Smooth muscle cell (in vitro differentiated cells): ENCODE measurements at regions not wholly inside any gene's neighbourhood (a gene's known extent, or its start where the extent isn't known, plus 50 kb on each side); places are given as distances from the start of the nearest gene placed in this dataset.

Source experiments
- DNase-seq: peaks from one replicate; lab custom pipeline; 2025; ENCODE audit not compliant: unreplicated experiment; lab: John Stamatoyannopoulos, UW
- H2AFZ ChIP-seq: fragments of 200-600 bp; sonication (generic); 2 replicates; pipeline ENCODE4 v1.6.0; 2016; ENCODE audit warnings: antibody characterized with exemption, low read depth, mild to moderate bottlenecking
- H3F3A ChIP-seq: fragments of 200-600 bp; sonication (generic); 2 replicates; pipeline ENCODE4 v1.6.0; 2017; ENCODE audit warnings: antibody characterized with exemption, low read depth
- H3K27ac ChIP-seq: fragments of 200-600 bp; sonication (generic); 2 replicates; pipeline ENCODE4 v1.5.1; 2016; ENCODE audit warnings: low read depth, mild to moderate bottlenecking
- H3K27me3 ChIP-seq: fragments of 200-600 bp; sonication (generic); 2 replicates; pipeline ENCODE4 v1.6.1; 2016; ENCODE audit warnings: low read depth, mild to moderate bottlenecking
- H3K36me3 ChIP-seq: fragments of 200-600 bp; sonication (generic); 2 replicates; pipeline ENCODE4 v1.5.1; 2016; ENCODE audit warnings: low read depth
- H3K4me1 ChIP-seq: fragments of 200-600 bp; sonication (generic); 2 replicates; pipeline ENCODE4 v1.5.1; 2016; ENCODE audit warnings: low read depth
- H3K4me2 ChIP-seq: fragments of 200-600 bp; sonication (generic); 2 replicates; pipeline ENCODE4 v1.6.0; 2016; ENCODE audit warnings: mild to moderate bottlenecking
- H3K4me3 ChIP-seq: fragments of 200-600 bp; sonication (generic); 2 replicates; pipeline ENCODE4 v1.5.1; 2016; ENCODE audit warnings: mild to moderate bottlenecking
- H3K79me2 ChIP-seq: fragments of 200-600 bp; sonication (generic); 2 replicates; pipeline ENCODE4 v1.6.0; 2016; ENCODE audit warnings: low read depth, mild to moderate bottlenecking
- H3K9ac ChIP-seq: fragments of 200-600 bp; sonication (generic); 2 replicates; pipeline ENCODE4 v1.6.0; 2016; ENCODE audit warnings: low read depth
- H3K9me3 ChIP-seq: fragments of 200-600 bp; sonication (generic); replicated peaks from 2 replicates; pipeline ENCODE4 v1.5.1; 2016; ENCODE audit warnings: low read depth
- H4K20me1 ChIP-seq: fragments of 200-600 bp; sonication (generic); 2 replicates; pipeline ENCODE4 v1.6.0; 2016; ENCODE audit warnings: low read depth
- WGBS: methylation state at CpG from one replicate; pipeline ENCODE4 v1.1.7; 2016; ENCODE audit warnings: low lambda C conversion rate; 5-methylcytosine and 5-hydroxymethylcytosine counted together
- TF ChIP-seq, protein P1 (sequence below): fragments of 200-600 bp; sonication (generic); IDR thresholded peaks from 2 replicates; pipeline ENCODE4 v1.5.1; 2017; ENCODE audit warnings: borderline replicate concordance, mild to moderate bottlenecking, antibody characterized with exemption; ENCODE audit not compliant: insufficient read depth, poor library complexity, severe bottlenecking

DNA sequence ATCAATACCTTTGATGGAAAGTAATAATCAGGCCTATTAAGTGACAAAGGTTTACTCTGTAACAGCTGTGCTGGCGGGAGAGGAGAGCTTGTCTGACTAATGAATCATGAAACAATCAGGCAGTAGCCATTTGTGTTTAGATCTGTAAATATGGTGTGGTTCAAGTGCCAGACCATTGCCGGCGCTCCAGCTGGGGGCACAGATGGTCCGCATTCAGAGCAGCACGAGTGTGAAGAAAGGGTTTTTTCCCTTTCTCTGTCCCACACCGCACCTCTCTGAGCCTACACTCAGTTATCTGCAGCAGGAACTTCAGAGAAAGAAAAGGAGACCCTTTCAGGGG lies 111.3 kb upstream of the PAQR3 start:
- no peaks in the 10 kb centered on the region for H3K36me3 ChIP-seq
- H3K27me3 ChIP-seq: peaks cover 6% of the 10 kb centered on the region
- DNase-seq: no peak
- no peaks in the 10 kb centered on the region for H3K79me2 ChIP-seq
- no peaks in the 10 kb centered on the region for H4K20me1 ChIP-seq
- H2AFZ ChIP-seq: no peak overlapping the region
- H3K4me1 ChIP-seq: peaks cover 4% of the 10 kb centered on the region
- H3K4me3 ChIP-seq: no peak overlapping the region
- H3K27ac ChIP-seq: no peak overlapping the region
- H3K9me3 ChIP-seq: no peaks in the 10 kb centered on the region
- no peak overlapping the region for H3K4me2 ChIP-seq
- H3K9ac ChIP-seq: no peak overlapping the region
- no peaks in the 10 kb centered on the region for H3F3A ChIP-seq
- TF ChIP-seq, protein P1, sequence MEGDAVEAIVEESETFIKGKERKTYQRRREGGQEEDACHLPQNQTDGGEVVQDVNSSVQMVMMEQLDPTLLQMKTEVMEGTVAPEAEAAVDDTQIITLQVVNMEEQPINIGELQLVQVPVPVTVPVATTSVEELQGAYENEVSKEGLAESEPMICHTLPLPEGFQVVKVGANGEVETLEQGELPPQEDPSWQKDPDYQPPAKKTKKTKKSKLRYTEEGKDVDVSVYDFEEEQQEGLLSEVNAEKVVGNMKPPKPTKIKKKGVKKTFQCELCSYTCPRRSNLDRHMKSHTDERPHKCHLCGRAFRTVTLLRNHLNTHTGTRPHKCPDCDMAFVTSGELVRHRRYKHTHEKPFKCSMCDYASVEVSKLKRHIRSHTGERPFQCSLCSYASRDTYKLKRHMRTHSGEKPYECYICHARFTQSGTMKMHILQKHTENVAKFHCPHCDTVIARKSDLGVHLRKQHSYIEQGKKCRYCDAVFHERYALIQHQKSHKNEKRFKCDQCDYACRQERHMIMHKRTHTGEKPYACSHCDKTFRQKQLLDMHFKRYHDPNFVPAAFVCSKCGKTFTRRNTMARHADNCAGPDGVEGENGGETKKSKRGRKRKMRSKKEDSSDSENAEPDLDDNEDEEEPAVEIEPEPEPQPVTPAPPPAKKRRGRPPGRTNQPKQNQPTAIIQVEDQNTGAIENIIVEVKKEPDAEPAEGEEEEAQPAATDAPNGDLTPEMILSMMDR: no peak
- WGBS: 81% methylated on average over 6 of the region's 6 CpGs

DNA sequence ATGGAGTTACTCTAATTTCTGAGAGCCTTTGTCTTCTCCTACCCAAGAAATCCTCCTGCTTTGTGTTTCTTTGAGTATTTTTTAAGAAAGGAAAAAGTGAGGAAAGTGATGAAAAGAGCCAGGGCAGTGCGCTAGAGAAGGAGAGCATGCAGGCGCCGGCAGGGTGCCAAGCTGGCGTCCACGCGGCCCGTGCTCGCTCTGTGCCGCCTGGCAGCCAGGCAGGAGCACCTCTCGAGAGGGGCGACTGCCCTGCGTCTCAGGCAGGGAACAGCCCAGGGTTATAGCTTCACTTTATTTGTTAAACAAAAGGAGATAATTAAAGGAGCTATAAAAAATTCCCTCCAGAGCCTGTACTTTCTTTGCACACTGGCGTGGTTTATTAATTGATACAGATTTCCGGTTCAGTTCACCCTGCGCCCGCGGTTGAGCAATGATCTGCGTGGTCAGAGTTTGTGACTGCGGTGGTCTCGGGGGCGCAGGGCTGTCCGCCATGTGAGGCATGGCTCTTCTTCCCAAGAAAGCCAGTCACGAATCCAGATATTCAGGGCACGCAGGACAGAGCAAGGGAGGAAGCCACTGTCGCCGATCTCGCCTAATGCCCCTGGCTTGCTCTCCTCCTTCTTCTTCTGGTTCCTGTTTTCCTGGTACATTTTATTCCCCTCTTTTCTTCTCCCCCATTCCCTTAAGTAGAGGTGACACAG lies 110.8 kb upstream of the PAQR3 start:
- Histone ChIP-seq H3F3A (no peaks in the 10 kb centered on the region), H3K9me3 (no peaks in the 10 kb centered on the region), H4K20me1 (no peaks in the 10 kb centered on the region), H3K27ac (no peak overlapping the region), H3K4me3 (no peak overlapping the region), H2AFZ (no peak overlapping the region), H3K79me2 (no peaks in the 10 kb centered on the region), H3K36me3 (no peaks in the 10 kb centered on the region), H3K27me3 (peaks cover 6% of the 10 kb centered on the region), H3K9ac (no peak overlapping the region), H3K4me1 (peaks cover 4% of the 10 kb centered on the region), H3K4me2 (no peak overlapping the region)
- TF ChIP-seq, protein P1: no peak
- WGBS: 91% methylated on average over 27 of the region's 27 CpGs
- no peak for DNase-seq

DNA sequence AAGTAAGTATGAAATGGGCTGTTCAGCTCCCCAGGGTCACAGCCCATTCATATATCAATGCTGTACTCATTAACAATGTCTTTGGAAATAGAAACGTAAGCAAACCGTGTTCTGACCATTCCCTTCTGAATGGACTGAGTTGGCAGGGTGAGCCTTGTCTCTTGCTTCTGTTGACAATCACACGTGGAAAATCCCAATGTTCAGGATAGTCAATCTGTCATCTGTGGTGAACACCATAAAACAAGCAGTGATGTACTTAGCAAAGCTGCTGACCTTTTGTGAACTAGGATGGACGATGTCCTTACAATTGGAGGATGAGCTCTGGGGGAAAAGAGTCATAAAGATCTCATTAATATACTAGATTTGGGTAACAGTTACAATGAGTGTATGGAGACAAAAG lies 109.6 kb upstream of the PAQR3 start:
- Histone ChIP-seq H3K36me3 (no peaks in the 10 kb centered on the region), H3K79me2 (no peaks in the 10 kb centered on the region), H3K9ac (no peak overlapping the region), H3K27ac (no peak overlapping the region), H3K4me3 (no peak overlapping the region), H2AFZ (no peak overlapping the region), H4K20me1 (no peaks in the 10 kb centered on the region), H3F3A (no peaks in the 10 kb centered on the region), H3K4me2 (no peak overlapping the region), H3K9me3 (no peaks in the 10 kb centered on the region), H3K4me1 (peaks cover 4% of the 10 kb centered on the region), H3K27me3 (peaks cover 6% of the 10 kb centered on the region)
- TF ChIP-seq, protein P1: no peak
- 92% methylated on average over 4 of the region's 4 CpGs for WGBS
- DNase-seq: no peak

DNA sequence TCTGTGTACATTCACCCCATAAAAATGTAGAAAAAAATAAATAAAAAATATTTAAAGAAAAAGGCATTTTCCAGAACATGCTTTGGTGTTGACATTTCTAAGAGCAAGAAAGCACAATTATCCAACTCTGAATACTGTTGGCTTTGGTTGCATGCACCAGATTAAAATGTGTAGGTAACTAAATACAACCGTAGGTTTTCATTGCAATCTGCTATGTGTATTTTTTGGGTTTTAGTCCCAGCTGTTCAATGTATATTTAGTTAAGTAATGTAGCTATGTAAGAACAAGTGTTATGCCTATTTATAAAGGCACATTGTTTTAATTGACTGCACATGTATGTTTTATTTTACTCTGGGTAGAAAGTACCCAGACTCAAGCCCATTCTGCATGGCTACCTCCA lies 108.1 kb upstream of the PAQR3 start:
- WGBS: 100% methylated on average over 1 of the region's 1 CpG
- H3K4me1 ChIP-seq: peaks cover 4% of the 10 kb centered on the region
- DNase-seq: no peak
- no peaks in the 10 kb centered on the region for H4K20me1 ChIP-seq
- no peaks in the 10 kb centered on the region for H3F3A ChIP-seq
- no peak overlapping the region for H3K9ac ChIP-seq
- peaks cover 6% of the 10 kb centered on the region for H3K27me3 ChIP-seq
- H3K4me2 ChIP-seq: no peak overlapping the region
- H3K9me3 ChIP-seq: no peaks in the 10 kb centered on the region
- H3K79me2 ChIP-seq: no peaks in the 10 kb centered on the region
- no peak overlapping the region for H3K27ac ChIP-seq
- TF ChIP-seq, protein P1: no peak
- no peak overlapping the region for H2AFZ ChIP-seq
- no peak overlapping the region for H3K4me3 ChIP-seq
- H3K36me3 ChIP-seq: no peaks in the 10 kb centered on the region
